ENCODE measurements at regions not wholly inside any gene's neighbourhood (a gene's known extent, or its start where the extent isn't known, plus 50 kb on each side); places are given as distances from the start of the nearest gene placed in this dataset.

- DNase-seq (ENCODE audit: low read depth, low spot score) = no peak
- ChIA-PET POLR2A (no interaction called here), CTCF (no interaction called here)
- no peaks in the 10 kb centered on the region for H3K9me3 ChIP-seq (ENCODE audit: control insufficient read depth, insufficient read depth, low read length)
- TF ChIP-seq, protein P1, sequence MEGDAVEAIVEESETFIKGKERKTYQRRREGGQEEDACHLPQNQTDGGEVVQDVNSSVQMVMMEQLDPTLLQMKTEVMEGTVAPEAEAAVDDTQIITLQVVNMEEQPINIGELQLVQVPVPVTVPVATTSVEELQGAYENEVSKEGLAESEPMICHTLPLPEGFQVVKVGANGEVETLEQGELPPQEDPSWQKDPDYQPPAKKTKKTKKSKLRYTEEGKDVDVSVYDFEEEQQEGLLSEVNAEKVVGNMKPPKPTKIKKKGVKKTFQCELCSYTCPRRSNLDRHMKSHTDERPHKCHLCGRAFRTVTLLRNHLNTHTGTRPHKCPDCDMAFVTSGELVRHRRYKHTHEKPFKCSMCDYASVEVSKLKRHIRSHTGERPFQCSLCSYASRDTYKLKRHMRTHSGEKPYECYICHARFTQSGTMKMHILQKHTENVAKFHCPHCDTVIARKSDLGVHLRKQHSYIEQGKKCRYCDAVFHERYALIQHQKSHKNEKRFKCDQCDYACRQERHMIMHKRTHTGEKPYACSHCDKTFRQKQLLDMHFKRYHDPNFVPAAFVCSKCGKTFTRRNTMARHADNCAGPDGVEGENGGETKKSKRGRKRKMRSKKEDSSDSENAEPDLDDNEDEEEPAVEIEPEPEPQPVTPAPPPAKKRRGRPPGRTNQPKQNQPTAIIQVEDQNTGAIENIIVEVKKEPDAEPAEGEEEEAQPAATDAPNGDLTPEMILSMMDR (IDR thresholded peaks at IDR 0.05; ENCODE audit: low read depth, low read length) = no peak
- H3K27me3 ChIP-seq (ENCODE audit: control insufficient read depth, insufficient read depth, low read length) = no peaks in the 10 kb centered on the region
- H3K4me3 ChIP-seq (ENCODE audit: low read depth, low read length) = no peak overlapping the region
- no peak overlapping the region for H3K27ac ChIP-seq (ENCODE audit: low read depth, low read length)
Observed at GRCh38 chr13:33626407-33626806, 191.5 kb upstream of the RFC3 start.

GRCh38 chr13:33628662-33629061, 189.3 kb upstream of the RFC3 start:
- Histone ChIP-seq H3K27ac (ENCODE audit: low read depth, low read length) (no peak overlapping the region), H3K9me3 (ENCODE audit: control insufficient read depth, insufficient read depth, low read length) (no peaks in the 10 kb centered on the region), H3K4me3 (ENCODE audit: low read depth, low read length) (no peak overlapping the region), H3K27me3 (ENCODE audit: control insufficient read depth, insufficient read depth, low read length) (no peaks in the 10 kb centered on the region)
- CTCF ChIA-PET = interaction anchor here (1.1 to 2.5 kb wide), 3 partner anchors 94 to 400 kb away, joined by 3 to 9 read pairs (median 4); no protein-coding TSS in a partner anchor
- POLR2A ChIA-PET = interaction anchor here (1.1 kb wide), 1 partner anchor 14 kb away, joined by 9 read pairs; no protein-coding TSS in a partner anchor
- DNase-seq (ENCODE audit: low read depth, low spot score) = no peak
- TF ChIP-seq, protein P1 (IDR thresholded peaks at IDR 0.05; ENCODE audit: low read depth, low read length) = no peak

DNA sequence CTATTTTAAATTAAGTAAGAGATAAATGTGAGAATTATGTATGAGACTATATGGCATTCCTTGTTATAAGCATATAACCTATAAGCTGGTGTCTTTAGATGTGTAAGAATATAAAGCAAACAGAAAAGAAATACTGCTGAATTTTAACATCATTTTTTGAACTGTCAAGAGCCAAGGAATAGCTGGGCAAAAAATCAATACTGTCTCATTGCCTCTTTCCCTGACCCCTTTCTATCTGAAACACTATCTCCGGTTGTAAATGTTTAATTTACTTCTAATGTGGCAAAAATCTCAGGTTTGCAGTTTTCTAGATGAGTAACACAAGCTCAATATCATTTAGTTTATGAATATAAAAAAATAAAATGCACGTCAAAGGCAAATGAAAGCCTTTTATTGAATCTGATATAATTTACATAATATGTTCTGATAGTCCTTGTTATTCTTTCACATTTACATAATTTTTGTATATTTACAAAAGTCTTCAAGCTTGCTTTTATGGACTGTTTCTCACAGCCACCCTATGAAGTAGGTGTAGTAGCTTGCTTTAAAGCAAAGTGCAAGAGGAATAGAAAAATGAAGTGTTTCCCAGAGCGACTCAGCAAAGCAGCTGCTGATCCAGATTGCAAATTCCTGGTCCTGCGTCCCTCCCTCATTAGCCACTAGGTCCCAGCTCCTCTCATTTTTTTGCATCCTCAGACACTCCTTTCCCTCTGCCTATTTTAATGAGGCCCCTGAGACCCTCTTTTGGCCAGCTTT, 188.2 kb upstream of the RFC3 start:
- CTCF ChIA-PET = interaction anchor here (1.1 to 2.5 kb wide), 3 partner anchors 92 to 402 kb away, joined by 3 to 9 read pairs (median 4); no protein-coding TSS in a partner anchor
- TF ChIP-seq, protein P1 (IDR thresholded peaks at IDR 0.05; ENCODE audit: low read depth, low read length) = no peak
- no peaks in the 10 kb centered on the region for H3K9me3 ChIP-seq (ENCODE audit: control insufficient read depth, insufficient read depth, low read length)
- H3K4me3 ChIP-seq (ENCODE audit: low read depth, low read length) = no peak overlapping the region
- POLR2A ChIA-PET = interaction anchor here (1.1 kb wide), 1 partner anchor 13 kb away, joined by 9 read pairs; no protein-coding TSS in a partner anchor
- H3K27me3 ChIP-seq (ENCODE audit: control insufficient read depth, insufficient read depth, low read length) = no peaks in the 10 kb centered on the region
- no peak overlapping the region for H3K27ac ChIP-seq (ENCODE audit: low read depth, low read length)
- DNase-seq (ENCODE audit: low read depth, low spot score) = no peak

DNA sequence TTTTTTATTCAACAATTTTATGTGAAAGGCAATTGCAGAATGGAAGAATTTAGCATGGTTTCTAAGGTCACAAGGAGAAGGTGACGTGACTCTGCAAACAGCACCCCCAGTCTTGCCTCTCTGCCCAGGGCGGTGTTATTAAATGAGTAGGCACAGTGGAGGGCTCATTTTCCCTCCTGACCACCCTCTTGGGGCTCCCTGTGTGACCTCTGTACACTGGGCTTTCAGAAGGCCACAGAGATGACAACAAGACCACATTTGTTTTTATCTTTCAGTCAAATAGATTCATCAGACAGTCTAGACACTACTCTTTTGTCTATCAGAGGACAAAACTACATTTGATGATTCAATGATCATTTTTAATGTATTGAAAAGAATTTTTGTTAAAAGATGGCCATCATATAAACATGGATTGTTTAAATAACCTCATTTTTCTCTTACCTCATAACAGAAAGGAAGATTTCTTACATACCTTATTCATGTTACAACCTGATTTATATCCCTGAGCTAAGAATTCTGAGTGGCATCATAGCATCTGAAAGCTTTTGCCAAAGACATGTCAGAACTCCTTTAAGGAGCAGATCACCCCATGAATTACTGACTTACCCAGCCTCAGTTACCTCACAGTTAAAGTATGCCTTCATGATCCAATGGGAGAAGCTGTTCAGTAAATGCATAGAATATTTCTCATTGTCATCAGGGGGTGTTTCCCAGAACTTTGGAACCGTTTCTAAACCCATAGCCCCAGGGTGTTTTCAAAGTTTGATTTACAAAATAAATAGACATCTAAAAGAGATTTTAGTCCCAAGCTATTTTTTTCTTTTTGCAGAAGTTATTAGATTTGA, 184.0 kb upstream of the RFC3 start:
- DNase-seq (ENCODE audit: low read depth, low spot score) = no peak
- no peaks in the 10 kb centered on the region for H3K9me3 ChIP-seq (ENCODE audit: control insufficient read depth, insufficient read depth, low read length)
- H3K27ac ChIP-seq (ENCODE audit: low read depth, low read length) = no peak overlapping the region
- H3K4me3 ChIP-seq (ENCODE audit: low read depth, low read length) = no peak overlapping the region
- no peaks in the 10 kb centered on the region for H3K27me3 ChIP-seq (ENCODE audit: control insufficient read depth, insufficient read depth, low read length)
- TF ChIP-seq, protein P1 (IDR thresholded peaks at IDR 0.05; ENCODE audit: low read depth, low read length) = no peak
- POLR2A ChIA-PET = interaction anchor here (0.8 to 1.2 kb wide), 2 partner anchors 9 to 778 kb away, joined by 3 to 7 read pairs; no protein-coding TSS in a partner anchor
- CTCF ChIA-PET = interaction anchor here (1.1 kb wide), 1 partner anchor 90 kb away, joined by 3 read pairs; no protein-coding TSS in a partner anchor

All from AG04450 (cell line).